ENCODE measurements at regions not wholly inside any gene's neighbourhood (a gene's known extent, or its start where the extent isn't known, plus 50 kb on each side); places are given as distances from the start of the nearest gene placed in this dataset.

DNA sequence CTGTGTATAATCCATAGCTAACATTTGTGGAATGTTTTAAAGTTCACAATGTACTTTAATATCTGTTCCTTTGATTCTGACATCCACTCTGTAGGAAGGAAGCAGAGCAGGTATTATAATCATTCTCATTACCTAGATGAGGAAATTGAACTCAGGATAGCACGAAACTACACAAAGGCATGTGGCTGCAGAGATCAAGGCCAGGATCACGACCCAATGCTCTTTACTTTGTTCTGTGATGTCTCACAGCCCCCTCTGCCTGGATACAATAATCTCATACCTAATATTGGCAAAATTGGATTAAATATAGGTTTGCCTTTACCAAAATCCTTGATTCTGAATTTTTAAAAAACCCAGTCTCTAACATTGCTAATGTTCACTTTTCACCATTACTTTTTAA, 298.0 kb upstream of the KITLG start:
- TF ChIP-seq, protein P1, sequence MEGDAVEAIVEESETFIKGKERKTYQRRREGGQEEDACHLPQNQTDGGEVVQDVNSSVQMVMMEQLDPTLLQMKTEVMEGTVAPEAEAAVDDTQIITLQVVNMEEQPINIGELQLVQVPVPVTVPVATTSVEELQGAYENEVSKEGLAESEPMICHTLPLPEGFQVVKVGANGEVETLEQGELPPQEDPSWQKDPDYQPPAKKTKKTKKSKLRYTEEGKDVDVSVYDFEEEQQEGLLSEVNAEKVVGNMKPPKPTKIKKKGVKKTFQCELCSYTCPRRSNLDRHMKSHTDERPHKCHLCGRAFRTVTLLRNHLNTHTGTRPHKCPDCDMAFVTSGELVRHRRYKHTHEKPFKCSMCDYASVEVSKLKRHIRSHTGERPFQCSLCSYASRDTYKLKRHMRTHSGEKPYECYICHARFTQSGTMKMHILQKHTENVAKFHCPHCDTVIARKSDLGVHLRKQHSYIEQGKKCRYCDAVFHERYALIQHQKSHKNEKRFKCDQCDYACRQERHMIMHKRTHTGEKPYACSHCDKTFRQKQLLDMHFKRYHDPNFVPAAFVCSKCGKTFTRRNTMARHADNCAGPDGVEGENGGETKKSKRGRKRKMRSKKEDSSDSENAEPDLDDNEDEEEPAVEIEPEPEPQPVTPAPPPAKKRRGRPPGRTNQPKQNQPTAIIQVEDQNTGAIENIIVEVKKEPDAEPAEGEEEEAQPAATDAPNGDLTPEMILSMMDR (IDR thresholded peaks at IDR 0.05; ENCODE audit: low read depth, low read length, poor library complexity, severe bottlenecking): no peak
- no peak for TF ChIP-seq EZH2phosphoT487 (IDR thresholded peaks at IDR 0.05; ENCODE audit: borderline replicate concordance, low read length)

All from DOHH2 (cell line).